Testis (tissue), 2 donors: ENCODE measurements at regions not wholly inside any gene's neighbourhood (a gene's known extent, or its start where the extent isn't known, plus 50 kb on each side); places are given as distances from the start of the nearest gene placed in this dataset.

Experiments used
- POLR2A ChIP-seq: fragments of 450-650 bp; IDR thresholded peaks from one replicate; pipeline ENCODE4 v1.6.1; 2017; ENCODE audit warnings: antibody characterized with exemption, mild to moderate bottlenecking, moderate library complexity
- TF ChIP-seq, protein P1 (sequence below), 3 experiments: fragments of 450-650 bp in 2 of 3; fragments of 200-600 bp in 1 of 3; sonication (generic) in 1 of 3; IDR thresholded peaks; one replicate each; pipeline ENCODE4 v1.5.1; 2016 to 2019; ENCODE audit warnings: antibody characterized with exemption in 3 of 3, mild to moderate bottlenecking in 2 of 3, moderate library complexity in 1 of 3

DNA sequence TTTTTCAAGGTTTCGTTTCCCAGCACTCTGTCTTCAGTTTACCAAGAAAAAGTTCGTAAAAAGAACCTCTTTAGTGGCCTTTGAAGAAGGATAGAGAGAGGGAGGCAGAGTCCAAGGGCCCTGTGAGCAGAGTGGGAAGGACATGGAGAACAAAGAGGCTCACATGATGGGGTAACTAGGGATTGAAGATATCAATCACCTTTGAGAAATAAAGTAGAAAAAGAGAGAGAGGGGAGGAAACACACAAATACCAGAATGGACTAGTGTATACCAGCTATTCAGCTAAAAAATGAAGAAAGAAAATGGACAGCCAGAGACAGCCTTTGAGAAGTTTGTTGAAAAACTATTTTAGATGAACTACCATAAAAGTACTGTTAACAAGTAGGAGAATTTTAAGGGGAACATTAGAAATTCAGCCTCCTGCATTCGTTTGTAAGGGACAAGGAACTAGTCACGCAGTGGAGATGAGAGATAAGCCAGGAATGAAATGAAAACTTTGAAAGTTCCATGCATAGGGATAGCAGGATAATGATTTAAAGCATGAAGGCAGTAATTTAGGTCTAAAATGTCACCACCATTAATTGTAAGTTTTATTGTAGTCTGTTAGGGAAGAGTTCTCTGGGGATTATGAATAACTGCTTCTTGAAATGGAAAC lies 82.1 kb downstream of the SPTSSA start:
- TF ChIP-seq, protein P1, sequence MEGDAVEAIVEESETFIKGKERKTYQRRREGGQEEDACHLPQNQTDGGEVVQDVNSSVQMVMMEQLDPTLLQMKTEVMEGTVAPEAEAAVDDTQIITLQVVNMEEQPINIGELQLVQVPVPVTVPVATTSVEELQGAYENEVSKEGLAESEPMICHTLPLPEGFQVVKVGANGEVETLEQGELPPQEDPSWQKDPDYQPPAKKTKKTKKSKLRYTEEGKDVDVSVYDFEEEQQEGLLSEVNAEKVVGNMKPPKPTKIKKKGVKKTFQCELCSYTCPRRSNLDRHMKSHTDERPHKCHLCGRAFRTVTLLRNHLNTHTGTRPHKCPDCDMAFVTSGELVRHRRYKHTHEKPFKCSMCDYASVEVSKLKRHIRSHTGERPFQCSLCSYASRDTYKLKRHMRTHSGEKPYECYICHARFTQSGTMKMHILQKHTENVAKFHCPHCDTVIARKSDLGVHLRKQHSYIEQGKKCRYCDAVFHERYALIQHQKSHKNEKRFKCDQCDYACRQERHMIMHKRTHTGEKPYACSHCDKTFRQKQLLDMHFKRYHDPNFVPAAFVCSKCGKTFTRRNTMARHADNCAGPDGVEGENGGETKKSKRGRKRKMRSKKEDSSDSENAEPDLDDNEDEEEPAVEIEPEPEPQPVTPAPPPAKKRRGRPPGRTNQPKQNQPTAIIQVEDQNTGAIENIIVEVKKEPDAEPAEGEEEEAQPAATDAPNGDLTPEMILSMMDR (IDR thresholded peaks at IDR 0.05): no peak
- TF ChIP-seq POLR2A: no peak
